GM10248 (cell line): ENCODE measurements at regions not wholly inside any gene's neighbourhood (a gene's known extent, or its start where the extent isn't known, plus 50 kb on each side); places are given as distances from the start of the nearest gene placed in this dataset.

ENCODE experiments used
- CTCF ChIA-PET: fragments of 300-600 bp; sonication (Branson Sonifier 250); formaldehyde crosslinking; extraction: SDS; loops from one replicate; lab custom pipeline; 2021; ENCODE audit warnings: antibody characterized with exemption; lab: Yijun Ruan, JAX
- POLR2A ChIA-PET: fragments of 350-650 bp; sonication (Branson Sonifier 250); formaldehyde crosslinking; extraction: SDS; loops from one replicate; lab custom pipeline; 2020; ENCODE audit warnings: antibody characterized with exemption; lab: Yijun Ruan, JAX
- DNase-seq: peaks from one replicate; pipeline ENCODE4 v3.0.0; 2012; ENCODE audit errors: extremely low spot score
- TF ChIP-seq, protein P1 (sequence below): IDR thresholded peaks from 2 replicates; pipeline ENCODE4 v1.5.1; 2012; ENCODE audit warnings: mild to moderate bottlenecking, low read depth; ENCODE audit errors: extremely low read depth, missing control alignments, control extremely low read depth

DNA sequence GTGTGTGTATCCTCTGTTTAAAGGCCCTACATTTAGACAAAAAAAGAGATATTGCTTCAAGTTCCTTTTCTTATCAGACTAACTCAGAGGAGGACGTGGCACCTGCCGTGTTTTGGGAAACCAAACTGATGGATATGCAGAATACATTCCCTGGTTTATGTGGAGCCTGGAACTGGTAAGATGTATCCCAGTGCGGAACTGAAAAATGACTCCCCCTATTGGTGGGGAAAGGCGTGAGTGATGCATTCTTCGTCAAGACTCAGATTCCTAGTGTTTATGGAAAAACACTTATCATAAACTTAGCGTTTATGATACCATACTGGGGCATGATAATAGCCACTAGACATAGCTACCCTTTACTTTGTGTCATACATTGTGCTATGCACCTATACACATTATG is 154.2 kb downstream of the ZNF326 start:
- TF ChIP-seq, protein P1, sequence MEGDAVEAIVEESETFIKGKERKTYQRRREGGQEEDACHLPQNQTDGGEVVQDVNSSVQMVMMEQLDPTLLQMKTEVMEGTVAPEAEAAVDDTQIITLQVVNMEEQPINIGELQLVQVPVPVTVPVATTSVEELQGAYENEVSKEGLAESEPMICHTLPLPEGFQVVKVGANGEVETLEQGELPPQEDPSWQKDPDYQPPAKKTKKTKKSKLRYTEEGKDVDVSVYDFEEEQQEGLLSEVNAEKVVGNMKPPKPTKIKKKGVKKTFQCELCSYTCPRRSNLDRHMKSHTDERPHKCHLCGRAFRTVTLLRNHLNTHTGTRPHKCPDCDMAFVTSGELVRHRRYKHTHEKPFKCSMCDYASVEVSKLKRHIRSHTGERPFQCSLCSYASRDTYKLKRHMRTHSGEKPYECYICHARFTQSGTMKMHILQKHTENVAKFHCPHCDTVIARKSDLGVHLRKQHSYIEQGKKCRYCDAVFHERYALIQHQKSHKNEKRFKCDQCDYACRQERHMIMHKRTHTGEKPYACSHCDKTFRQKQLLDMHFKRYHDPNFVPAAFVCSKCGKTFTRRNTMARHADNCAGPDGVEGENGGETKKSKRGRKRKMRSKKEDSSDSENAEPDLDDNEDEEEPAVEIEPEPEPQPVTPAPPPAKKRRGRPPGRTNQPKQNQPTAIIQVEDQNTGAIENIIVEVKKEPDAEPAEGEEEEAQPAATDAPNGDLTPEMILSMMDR: no peak
- no peak for DNase-seq
- ChIA-PET POLR2A (no interaction called here), CTCF (no interaction called here)

DNA sequence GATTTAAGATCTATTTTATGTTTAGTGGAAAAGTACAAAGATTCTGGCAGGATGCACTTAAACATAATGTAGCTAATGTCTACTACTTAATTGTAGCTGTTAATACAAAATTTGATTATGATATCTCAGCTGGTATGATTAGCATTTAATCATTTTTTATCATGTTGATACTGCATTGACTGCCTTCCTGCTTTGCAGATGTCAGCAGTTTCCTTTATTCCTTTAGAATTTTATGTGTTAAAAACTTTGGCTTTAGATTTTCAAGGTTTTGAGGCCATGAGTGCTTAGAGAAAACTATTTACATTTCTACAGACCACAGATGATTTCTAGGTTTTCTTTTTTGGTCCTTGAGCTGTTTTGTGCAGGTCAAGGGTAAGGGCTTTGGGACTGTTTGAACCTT is 152.2 kb downstream of the ZNF326 start:
- POLR2A ChIA-PET: no interaction called here
- TF ChIP-seq, protein P1: no peak
- no peak for DNase-seq
- CTCF ChIA-PET: interaction anchor here (1.2 kb wide), 1 partner anchor 18 kb away, joined by 4 read pairs; no protein-coding TSS in a partner anchor

DNA sequence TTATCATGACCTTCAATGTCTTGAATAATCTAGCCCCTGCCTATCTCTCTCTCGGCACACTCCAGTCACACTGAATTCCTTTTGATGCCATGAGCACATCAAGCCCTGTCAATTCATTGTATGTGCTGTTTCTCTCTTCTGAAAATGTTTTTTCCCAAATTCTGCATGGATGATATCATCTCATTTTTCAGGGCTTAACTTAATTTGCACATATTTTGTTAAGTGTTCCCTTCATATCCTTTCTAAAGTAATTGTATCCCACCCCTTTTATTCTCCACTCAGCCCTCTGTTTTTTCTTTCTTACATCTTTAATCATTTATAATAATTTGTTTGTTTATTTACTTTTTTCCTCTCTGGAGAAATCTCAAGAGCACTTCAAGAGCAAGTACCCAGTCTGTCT is 149.9 kb downstream of the ZNF326 start:
- CTCF ChIA-PET: no interaction called here
- TF ChIP-seq, protein P1: no peak
- POLR2A ChIA-PET: no interaction called here
- no peak for DNase-seq

DNA sequence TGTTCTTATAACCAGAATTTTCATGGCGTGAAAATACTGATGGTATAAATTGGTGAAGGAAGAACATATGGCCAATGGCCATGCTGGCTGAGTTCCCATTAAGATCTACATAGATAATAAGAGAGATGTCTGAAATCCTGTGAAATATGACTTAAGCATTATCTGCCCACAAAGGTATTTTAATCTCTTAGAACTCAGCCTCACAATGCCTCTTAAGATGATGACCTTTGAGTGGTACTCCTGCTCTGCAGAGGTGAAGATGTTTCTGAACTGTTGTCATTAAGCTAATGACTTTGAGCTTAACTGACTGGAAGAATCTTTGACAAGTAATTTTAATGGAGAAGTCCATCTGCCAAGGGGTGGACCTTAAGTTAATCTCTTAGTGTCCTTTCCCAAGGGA is 148.7 kb downstream of the ZNF326 start:
- ChIA-PET CTCF (interaction anchor here (1.0 to 1.6 kb wide), 2 partner anchors 13 to 1021 kb away, joined by 4 to 5 read pairs; no protein-coding TSS in a partner anchor), POLR2A (no interaction called here)
- no peak for DNase-seq
- TF ChIP-seq, protein P1: no peak

DNA sequence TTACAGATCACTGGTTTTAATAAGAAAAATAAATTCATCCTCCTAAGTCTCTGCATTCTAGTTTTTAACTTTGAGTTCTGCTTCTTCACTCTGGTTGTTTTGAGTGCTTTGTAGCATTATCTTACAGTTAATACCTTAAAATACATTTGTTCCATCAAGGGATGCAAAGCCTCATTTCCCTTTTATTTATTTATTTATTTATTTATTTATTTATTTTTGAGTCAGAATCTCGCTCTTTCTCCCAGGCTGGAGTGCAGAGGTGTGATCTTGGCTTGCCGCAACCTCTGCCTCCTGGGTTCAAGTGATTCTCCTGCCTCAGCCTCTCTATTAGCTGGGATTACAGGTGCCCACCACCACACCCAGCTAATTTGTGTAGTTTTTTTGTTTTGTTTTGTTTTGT is 147.8 kb downstream of the ZNF326 start:
- ChIA-PET POLR2A (no interaction called here), CTCF (no interaction called here)
- no peak for DNase-seq
- TF ChIP-seq, protein P1: no peak

DNA sequence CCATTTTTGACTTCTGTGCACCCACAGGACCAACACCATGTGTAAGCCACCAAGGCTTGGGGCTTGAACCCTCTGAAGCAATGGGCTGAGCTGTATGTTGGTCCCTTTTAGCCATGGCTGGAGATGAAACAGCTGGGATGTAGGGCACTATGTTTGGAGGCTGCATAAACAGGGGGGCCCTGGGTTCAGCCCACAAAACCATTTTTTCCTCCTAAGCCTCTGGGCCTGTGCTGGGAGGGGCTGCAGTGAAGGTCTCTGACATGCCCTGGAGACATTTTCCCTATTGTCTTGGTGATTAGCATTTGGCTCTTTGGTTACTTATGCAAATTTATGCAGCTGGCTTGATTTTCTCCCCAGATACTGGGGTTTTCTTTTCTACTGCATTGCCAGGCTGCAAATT is 144.9 kb downstream of the ZNF326 start:
- DNase-seq: no peak
- POLR2A ChIA-PET: no interaction called here
- TF ChIP-seq, protein P1: no peak
- CTCF ChIA-PET: interaction anchor here (1.1 to 1.7 kb wide), 2 partner anchors 18 to 24 kb away, joined by 4 read pairs; no protein-coding TSS in a partner anchor
